ENCODE measurements at regions not wholly inside any gene's neighbourhood (a gene's known extent, or its start where the extent isn't known, plus 50 kb on each side); places are given as distances from the start of the nearest gene placed in this dataset.

GRCh38 chr3:176479248-176479647 lies 718.0 kb downstream of the TBL1XR1 start:
- TF ChIP-seq, protein P1, sequence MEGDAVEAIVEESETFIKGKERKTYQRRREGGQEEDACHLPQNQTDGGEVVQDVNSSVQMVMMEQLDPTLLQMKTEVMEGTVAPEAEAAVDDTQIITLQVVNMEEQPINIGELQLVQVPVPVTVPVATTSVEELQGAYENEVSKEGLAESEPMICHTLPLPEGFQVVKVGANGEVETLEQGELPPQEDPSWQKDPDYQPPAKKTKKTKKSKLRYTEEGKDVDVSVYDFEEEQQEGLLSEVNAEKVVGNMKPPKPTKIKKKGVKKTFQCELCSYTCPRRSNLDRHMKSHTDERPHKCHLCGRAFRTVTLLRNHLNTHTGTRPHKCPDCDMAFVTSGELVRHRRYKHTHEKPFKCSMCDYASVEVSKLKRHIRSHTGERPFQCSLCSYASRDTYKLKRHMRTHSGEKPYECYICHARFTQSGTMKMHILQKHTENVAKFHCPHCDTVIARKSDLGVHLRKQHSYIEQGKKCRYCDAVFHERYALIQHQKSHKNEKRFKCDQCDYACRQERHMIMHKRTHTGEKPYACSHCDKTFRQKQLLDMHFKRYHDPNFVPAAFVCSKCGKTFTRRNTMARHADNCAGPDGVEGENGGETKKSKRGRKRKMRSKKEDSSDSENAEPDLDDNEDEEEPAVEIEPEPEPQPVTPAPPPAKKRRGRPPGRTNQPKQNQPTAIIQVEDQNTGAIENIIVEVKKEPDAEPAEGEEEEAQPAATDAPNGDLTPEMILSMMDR (IDR thresholded peaks at IDR 0.05; ENCODE audit: insufficient read depth, low read length, missing control alignments) = no peak
- CTCF ChIA-PET = no interaction called here
- no peak overlapping the region for H3K4me3 ChIP-seq (ENCODE audit: low read depth, low read length)
- POLR2A ChIA-PET = no interaction called here
- DNase-seq (ENCODE audit: low read depth, low spot score) = no peak

DNA sequence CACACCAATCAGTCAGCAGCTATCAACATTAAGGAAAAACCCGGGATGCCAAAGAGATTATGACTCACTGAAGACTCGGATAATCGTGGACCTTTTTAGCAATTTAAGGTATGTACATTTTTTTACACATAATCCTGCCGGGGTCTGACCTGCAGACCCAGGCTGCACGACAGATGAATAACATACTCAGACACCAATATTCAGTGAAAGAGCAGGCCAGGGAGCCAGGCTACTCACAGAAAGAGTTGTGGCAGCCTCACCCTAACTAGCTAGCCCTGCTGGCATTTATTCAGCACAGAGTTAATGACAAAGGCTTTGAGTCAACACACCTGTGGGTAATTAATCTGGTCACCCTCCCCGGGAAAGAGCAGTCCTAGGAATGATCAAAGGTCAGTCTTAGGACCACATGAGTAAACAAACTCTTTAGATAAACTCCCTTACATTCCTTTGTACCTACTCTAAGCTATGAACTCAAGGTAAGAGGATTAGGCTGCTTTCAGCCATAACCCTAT lies 727.5 kb downstream of the TBL1XR1 start:
- CTCF ChIA-PET = no interaction called here
- TF ChIP-seq, protein P1 (IDR thresholded peaks at IDR 0.05; ENCODE audit: insufficient read depth, low read length, missing control alignments) = no peak
- POLR2A ChIA-PET = no interaction called here
- peak; percentile 9 for DNase-seq (ENCODE audit: low read depth, low spot score)
- no peak overlapping the region for H3K4me3 ChIP-seq (ENCODE audit: low read depth, low read length)

DNA sequence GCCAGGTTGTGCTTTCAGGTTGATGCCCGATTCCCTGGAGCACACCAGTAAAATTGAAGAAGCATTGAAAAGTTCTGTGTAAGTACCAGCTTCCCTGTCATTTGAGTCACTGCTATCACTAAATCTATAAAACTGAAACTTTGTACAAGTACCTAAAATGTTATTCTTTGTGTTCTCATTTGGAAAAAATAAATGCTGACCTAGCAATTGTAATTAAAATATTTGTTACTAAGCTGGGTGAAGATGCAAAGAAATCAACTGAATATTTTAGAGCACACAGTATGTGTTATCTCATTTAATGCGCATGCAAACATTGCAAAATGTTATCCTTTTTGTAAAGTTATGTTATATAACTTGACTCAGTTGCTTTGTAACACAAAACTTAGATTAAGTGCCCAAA lies 733.7 kb downstream of the TBL1XR1 start:
- TF ChIP-seq, protein P1 (IDR thresholded peaks at IDR 0.05; ENCODE audit: insufficient read depth, low read length, missing control alignments) = no peak
- ChIA-PET CTCF (interaction anchor here (0.8 kb wide), 1 partner anchor 14 kb away, joined by 3 read pairs; no protein-coding TSS in a partner anchor), POLR2A (no interaction called here)
- no peak overlapping the region for H3K4me3 ChIP-seq (ENCODE audit: low read depth, low read length)
- DNase-seq (ENCODE audit: low read depth, low spot score) = no peak

DNA sequence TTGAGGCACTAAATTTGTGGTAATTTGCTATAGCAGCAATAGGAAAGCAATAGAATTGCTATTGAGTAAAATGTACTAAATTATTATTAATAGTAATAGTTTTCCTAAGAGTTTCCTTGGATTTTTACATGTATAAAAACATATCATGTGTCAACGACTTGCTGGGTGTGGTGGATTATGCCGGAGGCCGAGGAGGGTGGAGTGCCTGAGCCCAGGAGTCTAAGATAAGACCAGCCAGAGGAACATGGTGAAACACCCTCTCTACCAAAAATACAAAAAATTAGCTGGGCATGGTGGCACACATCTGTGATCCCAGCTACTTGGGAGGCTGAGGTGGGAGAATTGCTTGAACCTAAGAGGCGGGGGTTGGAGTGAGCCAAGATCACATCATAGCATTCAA lies 749.9 kb downstream of the TBL1XR1 start:
- CTCF ChIA-PET = no interaction called here
- TF ChIP-seq, protein P1 (IDR thresholded peaks at IDR 0.05; ENCODE audit: insufficient read depth, low read length, missing control alignments) = no peak

GRCh38 chr3:176442326-176442725 lies 755.0 kb downstream of the TBL1XR1 start:
- POLR2A ChIA-PET = no interaction called here
- TF ChIP-seq, protein P1 (IDR thresholded peaks at IDR 0.05; ENCODE audit: insufficient read depth, low read length, missing control alignments) = no peak
- no peak overlapping the region for H3K4me3 ChIP-seq (ENCODE audit: low read depth, low read length)
- CTCF ChIA-PET = no interaction called here
- no peak for DNase-seq (ENCODE audit: low read depth, low spot score)

More for the DNA sequence above, 749.9 kb downstream of the TBL1XR1 start:
- no peak for DNase-seq (ENCODE audit: low read depth, low spot score)
- H3K4me3 ChIP-seq (ENCODE audit: low read depth, low read length) = no peak overlapping the region
- POLR2A ChIA-PET = no interaction called here

- TF ChIP-seq, protein P1 (IDR thresholded peaks at IDR 0.05; ENCODE audit: insufficient read depth, low read length, missing control alignments) = no peak
- ChIA-PET CTCF (interaction anchor here (2.2 kb wide), 1 partner anchor 9 kb away, joined by 6 read pairs; no protein-coding TSS in a partner anchor), POLR2A (no interaction called here)
- H3K4me3 ChIP-seq (ENCODE audit: low read depth, low read length) = no peak overlapping the region
- no peak for DNase-seq (ENCODE audit: low read depth, low spot score)
Observed at GRCh38 chr3:176439729-176440128, 757.6 kb downstream of the TBL1XR1 start.

All from AG04449 (cell line).